ENCODE measurements at regions not wholly inside any gene's neighbourhood (a gene's known extent, or its start where the extent isn't known, plus 50 kb on each side); places are given as distances from the start of the nearest gene placed in this dataset.

GRCh38 chr3:44012160-44012899, 229.4 kb upstream of the TOPAZ1 start (continued):
- TF ChIP-seq ZNF462 (CRISPR knock-in tag; IDR thresholded peaks at IDR 0.05) (no peak), EZH2 (IDR thresholded peaks at IDR 0.05; ENCODE audit: low read depth, unreplicated experiment) (no peak), ZNF114 (CRISPR knock-in tag; IDR thresholded peaks at IDR 0.05) (no peak), POLR2AphosphoS5 (IDR thresholded peaks at IDR 0.05; ENCODE audit: low read depth) (no peak), JUNB (IDR thresholded peaks at IDR 0.05; ENCODE audit: unreplicated experiment) (no peak)

GRCh38 chr3:44013967-44014366, 227.7 kb upstream of the TOPAZ1 start:
- Mint-ChIP-seq H3K27ac (no peak overlapping the region; the same call in 1 of the 2 replicates), H3K4me3 (no peak overlapping the region), H3K4me1 (peaks cover 21% of the 10 kb centered on the region), H3K9me3 (no peaks in the 10 kb centered on the region; the same call in 2 of the 3 replicates), H3K27me3 (ENCODE audit: insufficient read depth, low read depth, poor library complexity) (peaks cover 7% of the 10 kb centered on the region), H3K36me3 (ENCODE audit: low read depth) (no peaks in the 10 kb centered on the region; the same call in 1 of the 3 replicates)
- DNase-seq (ENCODE audit: low spot score) (no peak), ATAC-seq (peak; percentile 43)
- 0 out of 2 replicates have a peak, but pooled peaks cover 3% of the 10 kb centered on the region for H4K20me1 ChIP-seq (replicated peaks; ENCODE audit: insufficient read depth)
- no peaks in the 10 kb centered on the region for H3K79me2 ChIP-seq (replicated peaks; ENCODE audit: insufficient read depth)
- no peaks in the 10 kb centered on the region for H3K27me3 ChIP-seq (ENCODE audit: insufficient read depth)
- H3K27ac ChIP-seq (ENCODE audit: low read depth) = no peak overlapping the region
- H3F3A ChIP-seq (replicated peaks; ENCODE audit: low read depth) = no peaks in the 10 kb centered on the region
- TF ChIP-seq EZH2phosphoT487 (IDR thresholded peaks at IDR 0.05; ENCODE audit: unreplicated experiment) (no peak), POLR2AphosphoS5 (IDR thresholded peaks at IDR 0.05; ENCODE audit: low read depth) (no peak), JUNB (IDR thresholded peaks at IDR 0.05; ENCODE audit: unreplicated experiment) (no peak), REST (IDR thresholded peaks at IDR 0.05; ENCODE audit: unreplicated experiment) (no peak), NANOG (IDR thresholded peaks at IDR 0.05; ENCODE audit: borderline replicate concordance) (no peak), CREB1 (CRISPR knock-in tag; IDR thresholded peaks at IDR 0.05; ENCODE audit: low read depth) (no peak), CTCF (conservative IDR thresholded peaks at IDR 0.05; ENCODE audit: low read depth in 2 of 2) (no peak), ZNF331 (CRISPR knock-in tag; IDR thresholded peaks at IDR 0.05; ENCODE audit: low read depth) (no peak)
- H3K4me3 ChIP-seq = no peak overlapping the region
- H3K36me3 ChIP-seq (ENCODE audit: insufficient read depth) = no peaks in the 10 kb centered on the region
- H2AFZ ChIP-seq = no peak overlapping the region
- peaks cover 5% of the 10 kb centered on the region for H3K4me1 ChIP-seq (ENCODE audit: insufficient read depth)
- 0 out of 2 replicates have a peak, but pooled peaks cover 7% of the 10 kb centered on the region for H3K9me2 ChIP-seq (ENCODE audit: insufficient read depth)
- H3K4me2 ChIP-seq = no peak overlapping the region
